Inferior parietal cortex (tissue), 1 donor: ENCODE measurements at regions not wholly inside any gene's neighbourhood (a gene's known extent, or its start where the extent isn't known, plus 50 kb on each side); places are given as distances from the start of the nearest gene placed in this dataset.

ENCODE experiments used
- DNase-seq: peaks from one replicate; pipeline ENCODE4 v3.0.0-alpha.2; 2016; ENCODE audit errors: extremely low spot score

DNA sequence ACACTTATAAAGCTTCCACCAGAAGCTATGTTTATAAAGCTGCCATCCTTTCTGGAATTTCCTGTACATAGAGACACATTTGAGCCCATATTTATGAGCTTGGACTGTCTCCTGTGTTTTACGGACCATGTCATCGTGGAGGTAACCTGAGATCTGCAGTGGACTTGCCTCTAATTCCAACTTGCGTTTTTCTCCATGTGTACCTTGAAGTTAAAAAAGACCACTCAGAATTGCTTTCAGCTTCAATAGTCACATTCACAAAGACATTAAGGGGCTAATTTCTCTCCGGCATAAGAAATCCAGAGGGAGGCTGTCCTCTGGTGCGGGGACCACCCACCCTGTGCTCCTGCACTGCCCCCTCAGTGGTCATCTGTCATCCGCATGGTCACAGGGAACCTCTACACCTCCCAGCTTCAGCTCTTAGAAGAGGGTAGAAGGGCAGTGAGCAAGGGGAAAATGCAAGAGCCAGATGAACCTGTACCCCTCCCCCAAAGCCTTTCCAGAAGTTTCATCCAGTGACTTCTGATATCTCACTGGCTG lies 521.4 kb upstream of the CAMK1G start:
- DNase-seq: no peak

DNA sequence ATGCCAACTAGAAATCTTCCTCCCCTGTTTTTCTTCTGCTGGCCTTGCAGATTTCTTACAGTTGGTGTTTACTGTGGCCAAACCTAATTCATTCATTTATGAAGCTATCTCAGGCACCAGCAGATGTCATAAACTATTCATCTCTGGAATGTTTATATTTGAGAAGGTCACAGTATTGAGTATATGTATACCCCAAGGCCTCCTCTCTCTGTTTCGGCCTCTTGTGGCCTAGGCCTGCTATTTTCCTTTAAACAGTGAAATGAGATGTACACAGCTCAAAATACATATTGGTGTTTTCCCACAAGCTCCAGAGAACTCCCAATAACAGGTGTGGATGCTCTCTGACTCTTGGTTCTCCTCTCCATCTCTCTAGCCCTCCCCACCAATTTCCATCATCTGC lies 520.7 kb upstream of the CAMK1G start:
- DNase-seq: no peak

DNA sequence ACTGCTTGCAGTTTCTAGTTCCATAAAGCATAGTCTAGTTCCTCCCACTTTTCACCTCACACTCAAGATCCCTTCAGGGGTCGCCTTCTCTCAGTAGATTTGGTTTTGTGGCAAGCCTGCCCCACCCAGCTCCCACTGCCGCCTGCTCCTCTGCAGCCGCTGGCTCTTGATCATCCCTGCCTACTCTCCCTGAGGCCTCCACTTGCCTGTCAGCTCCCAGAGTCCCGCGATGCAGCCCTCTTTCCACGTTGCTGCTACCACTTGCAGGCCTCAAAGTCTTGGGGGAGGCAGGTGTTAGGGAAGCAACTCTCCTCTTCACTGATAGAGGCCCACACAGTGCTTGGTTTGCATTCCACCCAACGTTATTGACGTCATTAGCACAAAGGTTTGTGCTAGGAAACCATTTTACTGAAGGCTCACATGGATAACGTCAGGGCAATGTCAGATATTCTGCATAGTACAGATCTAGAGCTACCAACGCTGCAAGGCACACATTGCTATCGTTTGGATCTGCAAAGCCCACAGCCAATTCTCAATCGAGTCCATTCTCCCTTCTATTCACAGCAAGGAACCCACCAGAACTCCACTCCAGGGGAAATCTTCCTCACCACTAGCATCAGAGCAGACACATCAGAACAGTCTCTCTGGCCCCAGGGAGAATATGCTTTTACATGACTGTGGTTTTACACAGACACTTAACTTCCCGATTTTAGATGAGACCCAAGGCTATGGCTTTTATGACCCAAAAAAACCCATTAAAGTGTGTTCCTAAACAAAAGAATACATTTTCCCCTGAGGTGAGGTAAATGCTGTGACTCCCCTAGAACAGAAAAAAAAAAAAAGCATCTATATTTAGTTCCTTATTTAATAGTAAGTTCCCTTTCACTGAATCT lies 519.5 kb upstream of the CAMK1G start:
- DNase-seq: no peak

DNA sequence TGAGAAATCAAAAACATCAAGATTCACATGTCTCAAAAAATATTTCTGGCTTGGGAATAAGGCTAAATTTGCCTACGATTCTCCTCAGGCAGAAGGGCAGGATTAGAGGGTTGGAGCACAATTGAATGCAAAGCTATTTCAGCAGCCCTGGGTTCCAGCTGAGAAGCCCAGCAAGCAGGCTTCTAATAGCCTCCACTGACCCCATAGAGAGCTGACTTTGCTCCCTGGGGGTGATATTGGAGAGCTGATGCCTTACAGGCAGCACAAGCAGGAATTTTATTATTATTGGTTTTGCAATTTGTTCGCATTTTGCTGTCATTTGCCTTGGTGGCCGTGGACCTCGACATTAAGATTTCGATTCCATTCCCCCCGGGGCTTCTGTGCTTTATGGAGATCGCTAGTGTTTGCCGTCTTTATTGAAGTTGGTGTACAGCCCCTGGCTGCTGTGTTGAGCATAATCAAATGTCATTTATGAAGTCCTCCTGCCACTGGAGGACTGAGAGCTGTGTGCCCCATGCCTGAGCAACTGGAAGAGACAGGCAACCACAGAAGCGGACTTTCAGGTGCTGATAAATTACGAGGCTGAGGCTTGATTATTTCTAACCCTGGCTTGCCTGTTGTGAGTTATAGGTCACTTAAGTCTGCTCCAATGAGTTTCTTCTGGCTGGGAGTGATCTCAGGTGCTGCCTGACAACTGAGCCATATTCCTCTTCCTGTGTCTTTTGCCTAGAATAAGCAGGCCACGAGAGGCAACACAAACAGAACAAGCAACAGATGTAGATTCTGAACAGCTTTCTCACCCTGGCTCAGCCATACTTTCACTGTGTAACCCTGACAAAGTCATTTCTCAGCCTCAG lies 518.4 kb upstream of the CAMK1G start:
- no peak for DNase-seq

DNA sequence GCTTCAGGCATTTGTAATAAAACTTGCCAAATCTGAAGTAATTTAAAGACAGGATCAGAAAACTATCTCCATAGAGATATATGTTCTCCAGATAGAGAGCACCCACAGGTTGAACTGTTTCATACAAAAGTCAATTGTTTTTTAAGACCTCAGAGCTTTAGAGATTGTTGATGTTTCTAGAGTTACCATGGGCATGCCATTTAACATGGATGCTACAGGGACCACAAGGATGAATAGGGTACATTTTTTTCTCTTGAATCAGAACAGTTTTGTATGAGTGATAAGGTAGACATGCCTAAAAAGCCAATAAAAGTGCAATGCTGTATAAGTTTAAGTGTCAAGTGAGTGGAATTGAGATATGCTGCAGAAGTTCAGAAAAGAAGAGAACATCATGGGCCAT lies 511.0 kb upstream of the CAMK1G start:
- no peak for DNase-seq

DNA sequence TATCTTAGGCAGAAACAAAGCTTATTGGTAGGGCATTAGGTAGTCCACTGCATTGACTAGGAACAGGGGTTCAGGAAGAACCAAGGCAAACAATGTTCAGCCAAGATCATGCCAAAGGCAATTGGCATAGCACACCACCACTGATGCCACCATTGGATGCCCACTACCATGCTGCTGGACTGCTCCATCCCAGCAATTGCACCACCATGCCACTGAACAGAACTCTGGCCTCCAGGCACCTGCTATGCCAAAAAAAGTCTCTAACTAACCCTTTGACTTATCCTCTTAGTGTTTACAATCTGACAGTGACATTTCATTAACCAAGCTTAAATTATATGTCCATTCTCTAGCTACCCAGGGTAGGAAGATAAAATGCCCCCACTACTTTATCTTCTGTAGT lies 509.6 kb upstream of the CAMK1G start:
- no peak for DNase-seq

DNA sequence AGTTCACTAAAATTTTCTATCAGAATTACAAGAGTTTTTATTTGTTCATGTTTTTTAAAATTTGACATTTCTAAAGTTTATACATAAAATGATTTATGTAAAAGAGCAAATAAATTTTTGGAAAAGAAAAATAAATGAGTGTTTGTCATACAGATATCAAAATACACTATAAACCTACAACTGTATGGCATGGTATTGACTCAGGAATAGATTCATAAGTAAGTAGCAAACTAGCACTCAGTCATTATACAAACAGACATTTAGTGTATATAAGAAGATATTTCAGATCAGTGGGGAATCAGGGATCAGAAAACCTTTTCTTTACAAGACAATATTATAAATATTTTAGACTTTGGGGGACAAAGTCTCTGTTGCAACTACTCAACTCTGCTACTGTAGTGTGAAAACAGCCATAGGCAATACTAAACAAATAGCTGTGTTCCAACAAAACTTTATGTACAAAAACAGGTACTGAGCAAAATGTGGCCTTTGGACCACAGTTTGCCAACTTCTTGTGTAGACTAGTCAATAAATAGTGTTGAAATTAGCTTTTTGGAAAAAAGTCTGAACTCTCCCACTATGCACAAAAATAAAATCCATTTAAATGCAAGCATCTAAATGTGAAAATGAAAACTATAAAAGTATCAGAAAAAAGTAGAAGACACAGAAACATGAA lies 508.8 kb upstream of the CAMK1G start:
- DNase-seq: no peak

DNA sequence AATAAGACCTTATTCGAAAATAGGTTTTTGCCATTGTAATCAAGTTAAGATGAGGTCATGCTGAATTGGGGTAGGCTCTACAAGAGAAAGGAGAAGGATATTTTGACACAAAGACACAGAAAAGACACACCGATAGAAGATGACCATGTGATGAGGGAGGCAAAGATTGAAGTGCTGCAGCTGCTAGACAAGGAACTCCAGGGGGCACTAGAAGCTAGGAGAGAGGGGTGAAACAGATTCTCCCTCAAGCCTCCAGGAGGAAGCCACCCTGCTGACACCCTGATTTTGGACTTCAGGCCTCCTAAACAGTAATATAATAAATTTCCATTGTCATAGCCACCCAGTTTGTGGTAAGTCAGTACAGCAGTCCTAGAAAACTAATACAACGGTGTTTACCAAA lies 506.8 kb upstream of the CAMK1G start:
- no peak for DNase-seq

DNA sequence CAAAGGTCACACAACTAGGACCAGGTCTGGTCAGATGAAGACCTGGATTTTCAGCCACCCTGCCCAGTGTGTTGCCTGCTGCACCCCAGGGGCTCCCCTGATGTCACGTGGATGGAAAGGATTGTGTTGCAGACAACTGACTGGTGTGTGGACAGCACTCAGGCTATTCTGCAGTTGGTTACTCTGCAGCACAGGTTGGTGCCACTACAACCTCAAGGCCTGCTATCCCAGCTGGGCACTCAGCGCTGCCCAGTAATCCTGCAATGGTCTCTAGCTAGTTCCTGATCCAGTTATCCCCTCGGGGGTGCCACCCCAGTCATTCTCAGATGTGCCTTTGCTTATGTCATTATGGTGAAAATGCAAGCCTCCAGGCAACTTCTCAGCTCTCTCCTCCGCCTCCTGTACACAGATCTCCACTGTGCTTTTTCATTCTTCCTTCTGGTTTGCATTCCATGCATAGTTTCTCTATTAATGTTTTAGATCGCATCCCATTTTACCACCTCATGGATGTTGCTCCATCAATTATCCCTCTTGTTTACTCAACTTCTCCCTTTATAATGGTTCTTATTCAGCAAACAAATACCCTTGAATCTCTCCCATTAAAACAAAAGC lies 503.2 kb upstream of the CAMK1G start:
- DNase-seq: no peak

DNA sequence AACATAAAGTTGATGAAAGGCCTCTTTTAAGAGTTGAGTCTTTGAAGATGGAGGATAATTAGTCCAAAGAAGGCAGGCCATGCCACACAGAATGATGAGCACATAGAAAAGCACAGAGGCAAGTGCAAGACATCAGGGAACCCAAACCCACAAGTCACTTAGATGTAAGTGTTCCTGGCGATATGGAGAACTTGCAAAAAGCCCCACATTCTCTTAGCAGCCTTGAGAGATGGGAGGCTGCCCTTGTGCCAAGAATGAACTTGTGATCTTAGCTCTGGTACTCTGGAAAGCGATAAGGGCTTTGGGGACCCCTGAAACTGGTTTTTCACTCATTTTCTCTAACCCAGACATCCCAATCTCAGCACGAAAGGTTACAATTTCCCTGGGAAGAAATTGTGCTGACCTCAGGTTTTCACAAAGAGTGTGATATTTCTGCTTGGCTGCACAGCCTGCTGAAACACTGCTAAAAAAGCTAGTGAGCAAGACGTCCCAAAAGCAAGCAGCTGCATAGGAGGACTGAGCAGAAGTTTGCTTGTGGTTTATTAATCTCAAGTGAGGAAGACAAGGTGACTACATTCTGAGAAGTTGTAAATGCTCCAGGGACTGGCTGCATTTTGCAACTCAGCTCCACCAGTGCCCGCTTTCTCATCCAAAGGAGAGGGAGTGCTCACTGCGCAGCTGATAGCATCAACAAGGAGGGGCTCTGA lies 496.9 kb upstream of the CAMK1G start:
- no peak for DNase-seq

DNA sequence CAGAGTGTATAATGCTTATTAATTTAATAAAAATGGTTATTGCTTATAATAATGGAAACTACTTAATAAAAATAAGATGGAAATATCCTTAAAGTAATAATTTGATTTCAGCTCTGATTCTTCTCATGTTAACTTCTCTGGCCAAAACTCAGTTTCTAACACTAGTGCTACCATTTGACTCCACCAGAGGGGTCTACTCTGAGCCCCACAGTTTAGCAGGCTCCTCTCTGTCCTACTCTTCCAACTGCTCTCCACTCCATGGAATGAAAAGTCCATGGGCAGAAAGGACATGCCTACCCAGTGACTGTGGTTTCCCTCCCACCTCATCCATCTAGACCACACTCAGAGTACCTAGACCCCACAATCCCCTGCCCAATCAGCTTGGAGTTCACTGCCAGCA lies 489.1 kb upstream of the CAMK1G start:
- DNase-seq: no peak

DNA sequence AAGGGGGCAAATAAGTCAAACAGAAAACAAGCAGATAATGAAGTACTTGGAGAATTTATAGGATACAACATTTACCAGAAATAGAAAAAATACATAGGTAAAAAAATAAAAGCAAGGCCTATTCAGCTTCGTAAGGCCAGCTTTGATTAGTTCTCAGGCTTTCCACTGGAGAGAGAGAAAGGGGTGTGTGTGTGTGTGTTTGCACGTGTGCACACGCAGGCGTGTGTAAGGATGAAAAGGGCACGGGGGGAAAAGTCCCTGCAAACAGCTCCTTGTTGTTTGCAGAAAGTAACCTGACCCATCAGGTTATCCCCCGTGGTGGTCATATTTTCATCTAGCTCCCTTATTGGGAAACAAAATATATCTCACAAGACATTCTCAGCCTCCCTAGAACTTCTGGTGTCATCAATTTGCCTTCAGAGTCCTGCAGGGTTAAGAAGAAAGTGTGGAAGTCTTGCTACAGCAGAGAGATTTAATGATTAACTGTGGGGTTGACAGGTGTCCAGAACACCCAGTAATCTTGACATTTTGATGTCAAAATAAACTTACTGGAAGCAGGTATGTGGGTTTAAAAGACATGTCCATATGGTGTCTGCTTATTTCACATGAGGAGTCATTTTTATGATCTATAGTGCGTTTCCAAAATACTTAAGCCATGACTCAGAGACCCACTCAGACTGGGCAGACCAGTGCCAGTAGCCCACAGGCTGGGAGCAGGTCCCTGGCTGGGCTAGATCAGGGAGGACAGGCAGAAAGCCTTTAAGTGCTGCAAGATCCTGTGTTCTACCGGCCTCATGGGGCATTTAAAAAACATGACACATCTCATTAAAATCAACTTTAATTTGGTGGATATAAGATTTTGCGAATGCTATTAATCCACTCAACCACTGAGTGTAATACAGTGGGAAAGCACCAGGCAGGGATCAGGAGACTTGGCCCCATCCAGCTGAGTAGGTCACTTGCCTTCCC lies 487.6 kb upstream of the CAMK1G start:
- DNase-seq: no peak

DNA sequence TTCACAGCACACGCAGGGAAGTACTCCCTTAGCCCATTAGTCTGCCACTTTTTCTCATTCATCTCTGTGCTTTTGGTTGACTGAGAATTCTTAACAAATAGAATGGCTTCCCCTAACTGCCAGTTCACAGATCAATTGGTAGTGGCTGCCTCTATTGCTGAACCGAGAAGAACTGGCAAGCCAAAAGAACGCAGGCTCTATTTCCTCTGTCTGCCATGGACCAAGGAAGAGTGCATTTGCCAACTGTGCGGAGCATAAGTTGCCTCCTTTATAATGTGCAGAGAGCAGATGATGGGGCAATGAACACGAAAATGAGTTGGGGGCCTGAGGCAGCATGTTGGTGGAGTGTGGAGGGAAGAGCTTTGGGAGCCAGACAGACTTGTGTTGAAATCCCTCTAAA lies 483.1 kb upstream of the CAMK1G start:
- no peak for DNase-seq

DNA sequence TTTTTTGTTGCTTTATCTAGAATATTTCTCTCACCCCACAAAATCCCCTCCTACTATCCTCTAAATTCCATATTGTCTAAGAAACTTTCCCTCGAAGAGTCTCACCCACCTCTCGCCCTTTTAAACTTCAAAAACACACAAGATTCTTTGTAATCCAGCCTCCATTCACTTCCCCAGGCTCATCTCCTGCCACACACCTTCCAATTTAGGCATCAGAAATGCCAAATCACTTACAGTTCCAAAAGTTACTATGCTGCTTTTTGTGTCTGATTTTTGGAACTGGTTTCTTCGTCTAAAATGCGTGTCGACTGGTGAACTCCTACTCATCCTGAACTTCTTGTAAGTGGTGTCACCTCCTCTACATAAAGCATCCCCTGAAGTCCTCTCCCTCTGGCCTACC lies 482.4 kb upstream of the CAMK1G start:
- no peak for DNase-seq

DNA sequence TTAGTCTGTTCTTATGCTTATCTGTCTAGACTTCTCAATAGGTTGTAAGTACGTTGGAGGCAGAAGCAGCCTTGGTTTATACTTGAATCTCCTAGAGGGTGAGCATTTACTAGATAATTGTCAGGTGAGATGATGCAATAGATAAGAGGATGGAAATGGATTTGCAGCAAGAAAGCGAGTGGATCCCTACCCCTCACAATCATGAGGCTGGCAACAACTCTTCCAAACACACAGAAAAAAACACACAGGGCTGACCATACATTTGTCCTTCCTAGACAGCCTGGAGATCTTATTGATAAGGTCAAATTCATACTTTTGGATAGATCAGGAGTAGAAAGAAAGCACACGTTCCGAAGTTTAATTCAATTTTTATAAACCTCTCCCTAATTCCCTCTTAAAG lies 481.4 kb upstream of the CAMK1G start:
- DNase-seq: no peak

DNA sequence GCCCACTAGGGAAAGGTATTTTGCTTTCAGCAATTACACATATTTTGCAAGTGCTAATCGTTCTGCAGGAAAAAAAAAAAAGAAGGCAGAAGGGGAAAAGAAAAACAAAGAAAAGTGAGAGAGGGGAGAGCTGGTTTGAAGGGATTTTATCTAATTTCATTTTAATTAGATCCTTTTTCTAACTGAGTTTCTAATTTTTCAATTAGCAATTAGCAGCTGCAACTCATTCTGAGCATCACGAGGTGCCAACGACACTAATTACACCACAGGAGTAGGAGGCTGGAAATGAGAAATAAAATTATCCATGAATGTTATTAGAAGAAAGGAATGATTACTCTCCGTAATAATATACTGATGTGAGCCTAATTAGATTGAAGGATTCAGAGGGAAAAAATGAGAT lies 481.0 kb upstream of the CAMK1G start:
- DNase-seq: no peak

DNA sequence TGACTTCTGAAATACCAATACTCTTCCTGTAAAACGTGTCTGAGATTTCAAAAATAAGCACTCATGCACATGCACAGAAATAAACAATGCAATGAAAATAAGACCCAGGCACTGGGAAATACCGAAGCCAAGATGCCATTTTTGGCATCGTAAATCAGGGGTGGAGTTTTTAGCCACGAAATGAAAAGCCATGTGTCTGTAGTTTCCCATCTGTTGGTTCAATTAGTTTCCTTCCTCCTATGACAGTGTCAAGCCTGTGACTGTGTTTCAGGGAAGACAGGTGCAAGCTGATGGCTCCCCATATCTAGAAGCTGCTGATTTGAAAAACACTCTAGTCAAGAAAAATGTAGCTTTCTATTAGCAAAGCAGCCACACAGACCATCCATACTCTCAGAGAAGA lies 480.4 kb upstream of the CAMK1G start:
- DNase-seq: no peak

DNA sequence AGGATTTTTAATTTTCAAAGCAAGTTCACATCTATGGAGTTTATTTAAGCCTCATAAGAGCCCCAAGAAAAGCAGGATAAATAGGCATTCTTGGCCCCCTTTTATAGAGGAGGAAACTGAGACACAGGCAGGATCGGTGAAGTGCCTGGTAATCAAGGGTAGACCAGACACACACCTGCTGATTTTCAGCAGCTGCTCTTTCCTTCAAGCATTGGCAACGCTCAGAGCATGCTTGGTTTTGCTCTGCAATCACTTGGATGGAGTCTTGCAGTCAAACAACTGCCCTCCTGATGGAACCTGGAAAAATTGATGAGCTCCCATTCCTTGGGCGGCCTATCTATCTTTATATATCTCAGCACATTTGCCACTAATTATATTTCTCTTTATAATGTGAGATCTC lies 478.9 kb upstream of the CAMK1G start:
- DNase-seq: no peak

DNA sequence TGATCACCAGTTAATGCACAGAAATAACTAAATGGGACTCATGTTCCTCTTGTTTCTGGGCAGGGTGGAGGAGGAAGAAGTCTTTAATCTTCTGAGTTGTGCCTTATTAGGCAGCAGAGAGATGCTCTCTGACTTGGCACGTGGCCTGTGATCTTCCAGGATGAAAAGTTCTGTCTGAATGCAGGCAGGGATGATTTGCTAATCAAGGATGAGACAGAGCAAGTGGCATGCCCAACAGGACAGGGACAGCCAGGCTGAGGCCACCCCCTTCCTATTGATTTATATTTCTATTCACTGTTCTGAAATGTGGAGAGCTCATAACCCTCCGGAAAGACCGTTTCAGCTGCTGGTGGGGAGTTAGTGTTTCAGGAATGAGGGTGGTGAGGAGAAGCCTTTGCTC lies 477.8 kb upstream of the CAMK1G start:
- no peak for DNase-seq

DNA sequence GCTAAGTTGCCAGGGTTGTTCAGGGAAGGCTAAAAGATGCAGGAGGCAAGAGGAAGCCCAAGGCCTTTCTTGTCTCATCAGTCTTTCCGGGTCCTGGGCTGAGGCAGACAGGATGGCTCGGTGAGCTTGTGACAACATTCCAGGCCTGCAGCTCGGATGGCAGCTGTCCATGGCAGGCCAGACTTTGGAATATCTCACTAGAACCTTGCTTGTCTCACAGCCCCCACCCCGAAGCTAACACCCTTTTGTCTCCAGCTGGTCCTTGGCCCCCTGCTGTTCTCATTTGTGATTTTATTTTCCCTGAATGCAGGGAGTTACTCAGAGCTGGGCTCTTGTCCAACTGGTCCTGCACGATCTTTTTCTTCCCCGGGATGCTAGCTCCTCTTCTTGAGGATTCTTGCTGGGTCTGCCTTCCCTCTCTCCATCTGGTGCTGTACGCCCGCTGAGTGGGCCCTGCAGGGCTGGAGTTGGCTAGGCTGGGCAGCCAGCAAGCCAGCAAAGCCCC lies 477.2 kb upstream of the CAMK1G start:
- DNase-seq: peak; percentile 52
